Nephron progenitor cell (in vitro differentiated cells): ENCODE measurements at regions not wholly inside any gene's neighbourhood (a gene's known extent, or its start where the extent isn't known, plus 50 kb on each side); places are given as distances from the start of the nearest gene placed in this dataset.
A peak's percentile ranks its signal among the peaks of the same experiment; 100 is the strongest.

Experiments
- DNase-seq: peaks from one replicate; pipeline ENCODE4 v3.0.0; 2021
- H3K27ac Mint-ChIP-seq: 2 replicates; pipeline ENCODE4 v1.8.0; 2021; ENCODE audit warnings: mild to moderate bottlenecking, moderate library complexity, mixed read lengths
- H3K27me3 Mint-ChIP-seq: 2 replicates; pipeline ENCODE4 v1.8.0; 2021; ENCODE audit warnings: mild to moderate bottlenecking, low read depth, mixed read lengths; ENCODE audit not compliant: poor library complexity
- H3K36me3 Mint-ChIP-seq: 2 replicates; pipeline ENCODE4 v1.8.0; 2021; ENCODE audit warnings: low read depth, mixed read lengths
- H3K4me1 Mint-ChIP-seq: 2 replicates; pipeline ENCODE4 v1.8.0; 2021; ENCODE audit warnings: mixed read lengths
- H3K4me3 Mint-ChIP-seq: 2 replicates; pipeline ENCODE4 v1.8.0; 2021; ENCODE audit warnings: mild to moderate bottlenecking, moderate library complexity, mixed read lengths
- H3K9me3 Mint-ChIP-seq: 2 replicates; pipeline ENCODE4 v1.8.0; 2021; ENCODE audit warnings: mild to moderate bottlenecking, moderate library complexity, mixed read lengths
- TF ChIP-seq, protein P1 (sequence below): fragments of 200-600 bp; sonication (generic); IDR thresholded peaks from 2 replicates; pipeline ENCODE4 v1.5.0; 2021; ENCODE audit warnings: antibody characterized with exemption

GRCh38 chr9:95777136-95777535 is 98.4 kb upstream of the ERCC6L2 start:
- H3K4me1 Mint-ChIP-seq, result peaks cover 30% of the 10 kb centered on the region
- H3K27ac Mint-ChIP-seq, result no peak overlapping the region
- H3K4me3 Mint-ChIP-seq, result no peak overlapping the region
- no peaks in the 10 kb centered on the region for H3K9me3 Mint-ChIP-seq
- peaks cover 36% of the 10 kb centered on the region for H3K27me3 Mint-ChIP-seq
- no peaks in the 10 kb centered on the region for H3K36me3 Mint-ChIP-seq
- DNase-seq, result no peak
- TF ChIP-seq, protein P1, sequence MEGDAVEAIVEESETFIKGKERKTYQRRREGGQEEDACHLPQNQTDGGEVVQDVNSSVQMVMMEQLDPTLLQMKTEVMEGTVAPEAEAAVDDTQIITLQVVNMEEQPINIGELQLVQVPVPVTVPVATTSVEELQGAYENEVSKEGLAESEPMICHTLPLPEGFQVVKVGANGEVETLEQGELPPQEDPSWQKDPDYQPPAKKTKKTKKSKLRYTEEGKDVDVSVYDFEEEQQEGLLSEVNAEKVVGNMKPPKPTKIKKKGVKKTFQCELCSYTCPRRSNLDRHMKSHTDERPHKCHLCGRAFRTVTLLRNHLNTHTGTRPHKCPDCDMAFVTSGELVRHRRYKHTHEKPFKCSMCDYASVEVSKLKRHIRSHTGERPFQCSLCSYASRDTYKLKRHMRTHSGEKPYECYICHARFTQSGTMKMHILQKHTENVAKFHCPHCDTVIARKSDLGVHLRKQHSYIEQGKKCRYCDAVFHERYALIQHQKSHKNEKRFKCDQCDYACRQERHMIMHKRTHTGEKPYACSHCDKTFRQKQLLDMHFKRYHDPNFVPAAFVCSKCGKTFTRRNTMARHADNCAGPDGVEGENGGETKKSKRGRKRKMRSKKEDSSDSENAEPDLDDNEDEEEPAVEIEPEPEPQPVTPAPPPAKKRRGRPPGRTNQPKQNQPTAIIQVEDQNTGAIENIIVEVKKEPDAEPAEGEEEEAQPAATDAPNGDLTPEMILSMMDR, result no peak

- H3K27me3 Mint-ChIP-seq, result peaks cover 39% of the 10 kb centered on the region
- peaks cover 39% of the 10 kb centered on the region for H3K4me1 Mint-ChIP-seq
- no peak for DNase-seq
- H3K36me3 Mint-ChIP-seq, result no peaks in the 10 kb centered on the region
- H3K27ac Mint-ChIP-seq, result no peak overlapping the region
- no peaks in the 10 kb centered on the region for H3K9me3 Mint-ChIP-seq
- TF ChIP-seq, protein P1, result no peak
- H3K4me3 Mint-ChIP-seq, result no peak overlapping the region
These were observed 99.3 kb upstream of the ERCC6L2 start for GRCh38 chr9:95776176-95776575.

DNA sequence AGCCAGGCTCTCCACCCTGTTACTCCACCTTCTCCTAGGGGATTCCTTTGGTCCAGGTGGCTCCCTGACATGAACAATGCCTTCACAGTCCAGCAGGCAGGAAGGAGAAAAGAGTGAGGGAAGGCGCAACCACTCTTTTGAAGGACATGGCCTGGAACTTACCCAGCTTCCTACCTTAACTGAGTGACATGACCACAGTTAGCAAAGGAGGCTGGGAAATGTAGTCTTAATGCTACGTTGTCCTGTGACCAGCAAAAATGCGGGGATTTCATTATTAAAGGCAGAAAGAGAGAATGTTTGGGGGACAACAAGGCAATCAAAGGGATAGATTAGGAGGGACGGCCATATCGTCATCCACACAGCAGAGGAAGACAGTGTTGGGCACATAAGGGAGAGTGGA is 100.3 kb upstream of the ERCC6L2 start:
- Mint-ChIP-seq H3K36me3 (no peaks in the 10 kb centered on the region), H3K27me3 (peaks cover 45% of the 10 kb centered on the region), H3K4me1 (peaks cover 49% of the 10 kb centered on the region), H3K4me3 (no peak overlapping the region), H3K27ac (no peak overlapping the region), H3K9me3 (peaks cover 6% of the 10 kb centered on the region)
- no peak for DNase-seq
- TF ChIP-seq, protein P1, result no peak

- H3K36me3 Mint-ChIP-seq, result no peaks in the 10 kb centered on the region
- DNase-seq, result no peak
- H3K27ac Mint-ChIP-seq, result no peak overlapping the region
- peaks cover 7% of the 10 kb centered on the region for H3K9me3 Mint-ChIP-seq
- H3K27me3 Mint-ChIP-seq, result peaks cover 58% of the 10 kb centered on the region
- H3K4me1 Mint-ChIP-seq, result peaks cover 44% of the 10 kb centered on the region
- H3K4me3 Mint-ChIP-seq, result no peak overlapping the region
- TF ChIP-seq, protein P1, result no peak
These were observed 102.5 kb upstream of the ERCC6L2 start for GRCh38 chr9:95773053-95773418.

GRCh38 chr9:95772320-95773052 is 103.0 kb upstream of the ERCC6L2 start:
- Mint-ChIP-seq H3K4me3 (peak overlapping the region; percentile 73), H3K9me3 (peaks cover 7% of the 10 kb centered on the region), H3K27me3 (peaks cover 55% of the 10 kb centered on the region), H3K36me3 (no peaks in the 10 kb centered on the region), H3K27ac (no peak overlapping the region), H3K4me1 (peaks cover 44% of the 10 kb centered on the region)
- DNase-seq, result peak; percentile 64
- TF ChIP-seq, protein P1, result no peak
